OCI-LY7 (cell line): ENCODE measurements at regions not wholly inside any gene's neighbourhood (a gene's known extent, or its start where the extent isn't known, plus 50 kb on each side); places are given as distances from the start of the nearest gene placed in this dataset.

Source experiments
- BruUV-seq: library from RNA; stranded (reverse); fragments of 400-500 nt; replicated peaks from 2 replicates; lab custom pipeline; 2021; lab: Mats Ljungman, UMichigan
- CTCF ChIA-PET: fragments of 300-600 bp; sonication (Branson Sonifier 250); formaldehyde crosslinking; loops from one replicate; lab custom pipeline; 2022; ENCODE audit warnings: antibody characterized with exemption; ENCODE audit not compliant: unreplicated experiment; lab: Charles Lee
- POLR2A ChIA-PET: fragments of 300-600 bp; sonication (Branson Sonifier 250); formaldehyde crosslinking; loops from one replicate; lab custom pipeline; 2022; ENCODE audit warnings: antibody characterized with exemption; lab: Charles Lee
- DNase-seq: peaks from one replicate; pipeline ENCODE4 v3.0.0-alpha.2; 2015; ENCODE audit warnings: low spot score
- H2AFZ ChIP-seq: fragments of 200-600 bp; sonication (generic), shearing (Covaris generic); 2 replicates; pipeline ENCODE4 v1.6.1; 2014; ENCODE audit warnings: mild to moderate bottlenecking, antibody characterized with exemption, low read length, moderate library complexity
- H3K27ac ChIP-seq: fragments of 200-600 bp; sonication (generic); 2 replicates; pipeline ENCODE4 v1.5.1; 2014; ENCODE audit warnings: mixed run types, low read depth, mild to moderate bottlenecking, moderate library complexity, low read length, inconsistent platforms; ENCODE audit not compliant: poor library complexity, severe bottlenecking
- H3K36me3 ChIP-seq: fragments of 200-600 bp; sonication (generic); 2 replicates; pipeline ENCODE4 v1.6.1; 2014; ENCODE audit warnings: mild to moderate bottlenecking, antibody characterized with exemption, low read length, moderate library complexity, mixed read lengths; ENCODE audit not compliant: insufficient read depth
- H3K4me1 ChIP-seq: fragments of 200-600 bp; sonication (generic); 2 replicates; pipeline ENCODE4 v1.5.1; 2014; ENCODE audit warnings: mild to moderate bottlenecking, low read length; ENCODE audit not compliant: insufficient read depth, poor library complexity, severe bottlenecking
- H3K4me2 ChIP-seq: fragments of 200-600 bp; sonication (generic); 2 replicates; pipeline ENCODE4 v1.6.1; 2014; ENCODE audit warnings: mild to moderate bottlenecking, low read length
- H3K4me3 ChIP-seq: fragments of 200-600 bp; sonication (generic); 2 replicates; pipeline ENCODE4 v1.5.1; 2014; ENCODE audit warnings: mild to moderate bottlenecking, low read depth, low read length; ENCODE audit not compliant: poor library complexity, severe bottlenecking
- H3K79me2 ChIP-seq: fragments of 200-600 bp; sonication (generic); 2 replicates; pipeline ENCODE4 v1.6.1; 2016; ENCODE audit warnings: low read depth, mild to moderate bottlenecking, low read length, moderate library complexity, mixed read lengths; ENCODE audit not compliant: insufficient read depth
- H3K9me2 ChIP-seq: fragments of 200-600 bp; sonication (generic); 2 replicates; pipeline ENCODE4 v1.6.1; 2016; ENCODE audit warnings: mild to moderate bottlenecking, low read length, mixed read lengths; ENCODE audit not compliant: insufficient read depth
- H3K9me3 ChIP-seq: fragments of 200-600 bp; sonication (generic); 2 replicates; pipeline ENCODE4 v1.6.1; 2014; ENCODE audit warnings: mild to moderate bottlenecking, mixed run types, low read length, mixed read lengths
- H4K20me1 ChIP-seq: fragments of 200-600 bp; sonication (generic); 2 replicates; pipeline ENCODE4 v1.6.1; 2014; ENCODE audit warnings: mild to moderate bottlenecking, antibody characterized with exemption, low read length, moderate library complexity, mixed read lengths; ENCODE audit not compliant: insufficient read depth
- EZH2phosphoT487 ChIP-seq: fragments of 200-600 bp; sonication (generic); IDR thresholded peaks from 2 replicates; pipeline ENCODE4 v1.6.1; 2018; ENCODE audit warnings: low read depth, borderline replicate concordance, mild to moderate bottlenecking, mixed run types, antibody characterized with exemption, low read length, moderate library complexity, mixed read lengths
- intact Hi-C: fragments of 100-400 bp; cut with micrococcal nuclease; formaldehyde crosslinking; loops from one replicate; pipeline ENCODE4 v1.10.0; 2022; ENCODE audit not compliant: unreplicated experiment
- TF ChIP-seq, protein P1 (sequence below): fragments of 200-600 bp; sonication (generic); conservative IDR thresholded peaks from 2 replicates; pipeline ENCODE4 v1.5.1; 2014; ENCODE audit warnings: mild to moderate bottlenecking, antibody characterized with exemption, low read length, moderate library complexity, mixed read lengths

- Histone ChIP-seq H3K9me2 (no peaks in the 10 kb centered on the region), H3K36me3 (no peaks in the 10 kb centered on the region), H3K4me1 (no peaks in the 10 kb centered on the region), H3K9me3 (no peaks in the 10 kb centered on the region), H3K27ac (no peak overlapping the region), H2AFZ (no peak overlapping the region), H3K4me2 (no peak overlapping the region), H4K20me1 (no peaks in the 10 kb centered on the region), H3K4me3 (no peak overlapping the region), H3K79me2 (no peaks in the 10 kb centered on the region)
- no TSS peak for BruUV-seq
- DNase-seq: no peak
- CTCF ChIA-PET: no interaction called here
- intact Hi-C loops: no loop called here
- TF ChIP-seq, protein P1, sequence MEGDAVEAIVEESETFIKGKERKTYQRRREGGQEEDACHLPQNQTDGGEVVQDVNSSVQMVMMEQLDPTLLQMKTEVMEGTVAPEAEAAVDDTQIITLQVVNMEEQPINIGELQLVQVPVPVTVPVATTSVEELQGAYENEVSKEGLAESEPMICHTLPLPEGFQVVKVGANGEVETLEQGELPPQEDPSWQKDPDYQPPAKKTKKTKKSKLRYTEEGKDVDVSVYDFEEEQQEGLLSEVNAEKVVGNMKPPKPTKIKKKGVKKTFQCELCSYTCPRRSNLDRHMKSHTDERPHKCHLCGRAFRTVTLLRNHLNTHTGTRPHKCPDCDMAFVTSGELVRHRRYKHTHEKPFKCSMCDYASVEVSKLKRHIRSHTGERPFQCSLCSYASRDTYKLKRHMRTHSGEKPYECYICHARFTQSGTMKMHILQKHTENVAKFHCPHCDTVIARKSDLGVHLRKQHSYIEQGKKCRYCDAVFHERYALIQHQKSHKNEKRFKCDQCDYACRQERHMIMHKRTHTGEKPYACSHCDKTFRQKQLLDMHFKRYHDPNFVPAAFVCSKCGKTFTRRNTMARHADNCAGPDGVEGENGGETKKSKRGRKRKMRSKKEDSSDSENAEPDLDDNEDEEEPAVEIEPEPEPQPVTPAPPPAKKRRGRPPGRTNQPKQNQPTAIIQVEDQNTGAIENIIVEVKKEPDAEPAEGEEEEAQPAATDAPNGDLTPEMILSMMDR: no peak
- TF ChIP-seq EZH2phosphoT487: no peak
- POLR2A ChIA-PET: no interaction called here
Observed at GRCh38 chr12:58557171-58557570, 363.1 kb downstream of the LRIG3 start.

- Histone ChIP-seq H4K20me1 (no peaks in the 10 kb centered on the region), H3K4me1 (no peaks in the 10 kb centered on the region), H3K27ac (no peak overlapping the region), H2AFZ (no peak overlapping the region), H3K4me2 (no peak overlapping the region), H3K79me2 (no peaks in the 10 kb centered on the region), H3K4me3 (no peak overlapping the region), H3K36me3 (no peaks in the 10 kb centered on the region), H3K9me2 (no peaks in the 10 kb centered on the region), H3K9me3 (no peaks in the 10 kb centered on the region)
- no TSS peak for BruUV-seq
- no peak for DNase-seq
- TF ChIP-seq, protein P1: no peak
- no peak for TF ChIP-seq EZH2phosphoT487
- intact Hi-C loops: no loop called here
- ChIA-PET CTCF (no interaction called here), POLR2A (no interaction called here)
Observed at GRCh38 chr12:58557661-58558060, 362.6 kb downstream of the LRIG3 start.

DNA sequence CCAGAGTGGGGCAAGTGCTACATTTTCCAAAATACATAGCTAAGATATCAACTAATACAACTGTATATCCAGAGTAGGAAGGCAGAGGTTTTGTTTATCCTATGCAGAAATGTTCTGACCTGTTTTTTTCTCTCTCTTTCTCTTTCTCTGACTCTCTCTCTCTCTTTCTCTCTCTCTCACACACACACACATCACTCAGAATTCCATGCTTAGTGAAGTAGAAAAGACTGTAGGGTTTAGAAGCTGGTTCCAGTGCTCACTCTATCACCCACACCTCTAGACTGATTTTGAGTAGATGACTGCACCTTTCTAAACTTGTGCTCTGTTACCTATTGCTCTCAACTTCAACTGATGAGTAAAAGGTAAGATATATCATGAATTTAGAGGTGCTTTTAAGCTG is 356.7 kb downstream of the LRIG3 start:
- ChIA-PET CTCF (no interaction called here), POLR2A (no interaction called here)
- Histone ChIP-seq H3K4me3 (no peak overlapping the region), H3K4me1 (no peaks in the 10 kb centered on the region), H2AFZ (no peak overlapping the region), H3K36me3 (no peaks in the 10 kb centered on the region), H3K79me2 (no peaks in the 10 kb centered on the region), H3K4me2 (no peak overlapping the region), H3K9me2 (no peaks in the 10 kb centered on the region), H4K20me1 (no peaks in the 10 kb centered on the region), H3K27ac (no peak overlapping the region), H3K9me3 (no peaks in the 10 kb centered on the region)
- DNase-seq: no peak
- BruUV-seq: no TSS peak
- TF ChIP-seq EZH2phosphoT487: no peak
- TF ChIP-seq, protein P1: no peak
- intact Hi-C loops: no loop called here
